ENCODE measurements at regions not wholly inside any gene's neighbourhood (a gene's known extent, or its start where the extent isn't known, plus 50 kb on each side); places are given as distances from the start of the nearest gene placed in this dataset.

DNA sequence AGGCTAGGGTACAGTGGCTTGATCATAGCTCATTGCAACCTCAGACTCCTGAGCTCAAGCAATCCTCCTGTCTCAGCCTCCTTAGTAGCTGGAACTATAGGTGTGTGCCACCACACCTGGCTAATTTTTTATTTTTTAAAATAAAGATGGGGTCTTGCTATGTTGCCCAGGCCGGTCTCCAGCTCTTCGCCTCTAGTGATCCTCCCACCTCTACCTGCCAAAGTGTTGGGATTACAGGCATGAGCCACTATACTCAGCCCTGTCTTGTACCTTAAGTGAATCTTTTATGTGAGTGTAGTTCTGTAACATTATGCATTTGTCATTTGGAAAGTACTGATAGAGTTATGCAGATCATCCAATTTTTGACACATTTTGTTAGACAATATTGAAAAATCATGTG, 66.9 kb upstream of the C15orf39 start:
- H2AFZ ChIP-seq = no peak overlapping the region
- TF ChIP-seq, protein P1, sequence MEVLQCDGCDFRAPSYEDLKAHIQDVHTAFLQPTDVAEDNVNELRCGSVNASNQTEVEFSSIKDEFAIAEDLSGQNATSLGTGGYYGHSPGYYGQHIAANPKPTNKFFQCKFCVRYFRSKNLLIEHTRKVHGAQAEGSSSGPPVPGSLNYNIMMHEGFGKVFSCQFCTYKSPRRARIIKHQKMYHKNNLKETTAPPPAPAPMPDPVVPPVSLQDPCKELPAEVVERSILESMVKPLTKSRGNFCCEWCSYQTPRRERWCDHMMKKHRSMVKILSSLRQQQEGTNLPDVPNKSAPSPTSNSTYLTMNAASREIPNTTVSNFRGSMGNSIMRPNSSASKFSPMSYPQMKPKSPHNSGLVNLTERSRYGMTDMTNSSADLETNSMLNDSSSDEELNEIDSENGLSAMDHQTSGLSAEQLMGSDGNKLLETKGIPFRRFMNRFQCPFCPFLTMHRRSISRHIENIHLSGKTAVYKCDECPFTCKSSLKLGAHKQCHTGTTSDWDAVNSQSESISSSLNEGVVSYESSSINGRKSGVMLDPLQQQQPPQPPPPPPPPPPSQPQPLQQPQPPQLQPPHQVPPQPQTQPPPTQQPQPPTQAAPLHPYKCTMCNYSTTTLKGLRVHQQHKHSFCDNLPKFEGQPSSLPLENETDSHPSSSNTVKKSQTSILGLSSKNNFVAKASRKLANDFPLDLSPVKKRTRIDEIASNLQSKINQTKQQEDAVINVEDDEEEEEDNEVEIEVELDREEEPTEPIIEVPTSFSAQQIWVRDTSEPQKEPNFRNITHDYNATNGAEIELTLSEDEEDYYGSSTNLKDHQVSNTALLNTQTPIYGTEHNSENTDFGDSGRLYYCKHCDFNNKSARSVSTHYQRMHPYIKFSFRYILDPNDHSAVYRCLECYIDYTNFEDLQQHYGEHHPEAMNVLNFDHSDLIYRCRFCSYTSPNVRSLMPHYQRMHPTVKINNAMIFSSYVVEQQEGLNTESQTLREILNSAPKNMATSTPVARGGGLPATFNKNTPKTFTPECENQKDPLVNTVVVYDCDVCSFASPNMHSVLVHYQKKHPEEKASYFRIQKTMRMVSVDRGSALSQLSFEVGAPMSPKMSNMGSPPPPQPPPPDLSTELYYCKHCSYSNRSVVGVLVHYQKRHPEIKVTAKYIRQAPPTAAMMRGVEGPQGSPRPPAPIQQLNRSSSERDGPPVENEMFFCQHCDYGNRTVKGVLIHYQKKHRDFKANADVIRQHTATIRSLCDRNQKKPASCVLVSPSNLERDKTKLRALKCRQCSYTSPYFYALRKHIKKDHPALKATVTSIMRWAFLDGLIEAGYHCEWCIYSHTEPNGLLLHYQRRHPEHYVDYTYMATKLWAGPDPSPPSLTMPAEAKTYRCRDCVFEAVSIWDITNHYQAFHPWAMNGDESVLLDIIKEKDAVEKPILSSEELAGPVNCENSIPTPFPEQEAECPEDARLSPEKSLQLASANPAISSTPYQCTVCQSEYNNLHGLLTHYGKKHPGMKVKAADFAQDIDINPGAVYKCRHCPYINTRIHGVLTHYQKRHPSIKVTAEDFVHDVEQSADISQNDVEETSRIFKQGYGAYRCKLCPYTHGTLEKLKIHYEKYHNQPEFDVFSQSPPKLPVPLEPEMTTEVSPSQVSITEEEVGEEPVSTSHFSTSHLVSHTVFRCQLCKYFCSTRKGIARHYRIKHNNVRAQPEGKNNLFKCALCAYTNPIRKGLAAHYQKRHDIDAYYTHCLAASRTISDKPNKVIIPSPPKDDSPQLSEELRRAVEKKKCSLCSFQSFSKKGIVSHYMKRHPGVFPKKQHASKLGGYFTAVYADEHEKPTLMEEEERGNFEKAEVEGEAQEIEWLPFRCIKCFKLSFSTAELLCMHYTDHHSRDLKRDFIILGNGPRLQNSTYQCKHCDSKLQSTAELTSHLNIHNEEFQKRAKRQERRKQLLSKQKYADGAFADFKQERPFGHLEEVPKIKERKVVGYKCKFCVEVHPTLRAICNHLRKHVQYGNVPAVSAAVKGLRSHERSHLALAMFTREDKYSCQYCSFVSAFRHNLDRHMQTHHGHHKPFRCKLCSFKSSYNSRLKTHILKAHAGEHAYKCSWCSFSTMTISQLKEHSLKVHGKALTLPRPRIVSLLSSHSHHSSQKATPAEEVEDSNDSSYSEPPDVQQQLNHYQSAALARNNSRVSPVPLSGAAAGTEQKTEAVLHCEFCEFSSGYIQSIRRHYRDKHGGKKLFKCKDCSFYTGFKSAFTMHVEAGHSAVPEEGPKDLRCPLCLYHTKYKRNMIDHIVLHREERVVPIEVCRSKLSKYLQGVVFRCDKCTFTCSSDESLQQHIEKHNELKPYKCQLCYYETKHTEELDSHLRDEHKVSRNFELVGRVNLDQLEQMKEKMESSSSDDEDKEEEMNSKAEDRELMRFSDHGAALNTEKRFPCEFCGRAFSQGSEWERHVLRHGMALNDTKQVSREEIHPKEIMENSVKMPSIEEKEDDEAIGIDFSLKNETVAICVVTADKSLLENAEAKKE (CRISPR knock-in tag; IDR thresholded peaks at IDR 0.05) = no peak
- TF ChIP-seq ZNF114 (CRISPR knock-in tag; IDR thresholded peaks at IDR 0.05) (no peak), POLR2AphosphoS5 (IDR thresholded peaks at IDR 0.05; ENCODE audit: low read depth) (no peak), JUNB (IDR thresholded peaks at IDR 0.05; ENCODE audit: unreplicated experiment) (no peak), EZH2phosphoT487 (IDR thresholded peaks at IDR 0.05; ENCODE audit: unreplicated experiment) (no peak), NANOG (IDR thresholded peaks at IDR 0.05; ENCODE audit: borderline replicate concordance) (no peak), ZNF331 (CRISPR knock-in tag; IDR thresholded peaks at IDR 0.05; ENCODE audit: low read depth) (no peak), EZH2 (IDR thresholded peaks at IDR 0.05; ENCODE audit: low read depth, unreplicated experiment) (no peak), CREB1 (CRISPR knock-in tag; IDR thresholded peaks at IDR 0.05; ENCODE audit: low read depth) (no peak), STAT1 (IDR thresholded peaks at IDR 0.05; ENCODE audit: unreplicated experiment) (no peak)
- TF ChIP-seq, protein P2, sequence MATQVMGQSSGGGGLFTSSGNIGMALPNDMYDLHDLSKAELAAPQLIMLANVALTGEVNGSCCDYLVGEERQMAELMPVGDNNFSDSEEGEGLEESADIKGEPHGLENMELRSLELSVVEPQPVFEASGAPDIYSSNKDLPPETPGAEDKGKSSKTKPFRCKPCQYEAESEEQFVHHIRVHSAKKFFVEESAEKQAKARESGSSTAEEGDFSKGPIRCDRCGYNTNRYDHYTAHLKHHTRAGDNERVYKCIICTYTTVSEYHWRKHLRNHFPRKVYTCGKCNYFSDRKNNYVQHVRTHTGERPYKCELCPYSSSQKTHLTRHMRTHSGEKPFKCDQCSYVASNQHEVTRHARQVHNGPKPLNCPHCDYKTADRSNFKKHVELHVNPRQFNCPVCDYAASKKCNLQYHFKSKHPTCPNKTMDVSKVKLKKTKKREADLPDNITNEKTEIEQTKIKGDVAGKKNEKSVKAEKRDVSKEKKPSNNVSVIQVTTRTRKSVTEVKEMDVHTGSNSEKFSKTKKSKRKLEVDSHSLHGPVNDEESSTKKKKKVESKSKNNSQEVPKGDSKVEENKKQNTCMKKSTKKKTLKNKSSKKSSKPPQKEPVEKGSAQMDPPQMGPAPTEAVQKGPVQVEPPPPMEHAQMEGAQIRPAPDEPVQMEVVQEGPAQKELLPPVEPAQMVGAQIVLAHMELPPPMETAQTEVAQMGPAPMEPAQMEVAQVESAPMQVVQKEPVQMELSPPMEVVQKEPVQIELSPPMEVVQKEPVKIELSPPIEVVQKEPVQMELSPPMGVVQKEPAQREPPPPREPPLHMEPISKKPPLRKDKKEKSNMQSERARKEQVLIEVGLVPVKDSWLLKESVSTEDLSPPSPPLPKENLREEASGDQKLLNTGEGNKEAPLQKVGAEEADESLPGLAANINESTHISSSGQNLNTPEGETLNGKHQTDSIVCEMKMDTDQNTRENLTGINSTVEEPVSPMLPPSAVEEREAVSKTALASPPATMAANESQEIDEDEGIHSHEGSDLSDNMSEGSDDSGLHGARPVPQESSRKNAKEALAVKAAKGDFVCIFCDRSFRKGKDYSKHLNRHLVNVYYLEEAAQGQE (IDR thresholded peaks at IDR 0.05; ENCODE audit: unreplicated experiment) = no peak
- TF ChIP-seq, protein P3, sequence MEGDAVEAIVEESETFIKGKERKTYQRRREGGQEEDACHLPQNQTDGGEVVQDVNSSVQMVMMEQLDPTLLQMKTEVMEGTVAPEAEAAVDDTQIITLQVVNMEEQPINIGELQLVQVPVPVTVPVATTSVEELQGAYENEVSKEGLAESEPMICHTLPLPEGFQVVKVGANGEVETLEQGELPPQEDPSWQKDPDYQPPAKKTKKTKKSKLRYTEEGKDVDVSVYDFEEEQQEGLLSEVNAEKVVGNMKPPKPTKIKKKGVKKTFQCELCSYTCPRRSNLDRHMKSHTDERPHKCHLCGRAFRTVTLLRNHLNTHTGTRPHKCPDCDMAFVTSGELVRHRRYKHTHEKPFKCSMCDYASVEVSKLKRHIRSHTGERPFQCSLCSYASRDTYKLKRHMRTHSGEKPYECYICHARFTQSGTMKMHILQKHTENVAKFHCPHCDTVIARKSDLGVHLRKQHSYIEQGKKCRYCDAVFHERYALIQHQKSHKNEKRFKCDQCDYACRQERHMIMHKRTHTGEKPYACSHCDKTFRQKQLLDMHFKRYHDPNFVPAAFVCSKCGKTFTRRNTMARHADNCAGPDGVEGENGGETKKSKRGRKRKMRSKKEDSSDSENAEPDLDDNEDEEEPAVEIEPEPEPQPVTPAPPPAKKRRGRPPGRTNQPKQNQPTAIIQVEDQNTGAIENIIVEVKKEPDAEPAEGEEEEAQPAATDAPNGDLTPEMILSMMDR (conservative IDR thresholded peaks at IDR 0.05; ENCODE audit: low read depth in 2 of 2) = no peak
- TF ChIP-seq, protein P4, sequence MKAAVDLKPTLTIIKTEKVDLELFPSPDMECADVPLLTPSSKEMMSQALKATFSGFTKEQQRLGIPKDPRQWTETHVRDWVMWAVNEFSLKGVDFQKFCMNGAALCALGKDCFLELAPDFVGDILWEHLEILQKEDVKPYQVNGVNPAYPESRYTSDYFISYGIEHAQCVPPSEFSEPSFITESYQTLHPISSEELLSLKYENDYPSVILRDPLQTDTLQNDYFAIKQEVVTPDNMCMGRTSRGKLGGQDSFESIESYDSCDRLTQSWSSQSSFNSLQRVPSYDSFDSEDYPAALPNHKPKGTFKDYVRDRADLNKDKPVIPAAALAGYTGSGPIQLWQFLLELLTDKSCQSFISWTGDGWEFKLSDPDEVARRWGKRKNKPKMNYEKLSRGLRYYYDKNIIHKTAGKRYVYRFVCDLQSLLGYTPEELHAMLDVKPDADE (IDR thresholded peaks at IDR 0.05) = no peak
- H3K27me3 ChIP-seq (ENCODE audit: insufficient read depth) = no peaks in the 10 kb centered on the region
- no peaks in the 10 kb centered on the region for H4K20me1 ChIP-seq (replicated peaks; ENCODE audit: insufficient read depth)
- no peak overlapping the region for H3K4me3 ChIP-seq
- H3K4me2 ChIP-seq = no peak overlapping the region
- no peaks in the 10 kb centered on the region for H3K36me3 ChIP-seq (ENCODE audit: insufficient read depth)
- no peak overlapping the region for H3K27ac ChIP-seq (ENCODE audit: low read depth)
- Mint-ChIP-seq H3K4me1 (peaks cover 5% of the 10 kb centered on the region; the same call in 2 of the 3 replicates), H3K27ac (no peak overlapping the region), H3K4me3 (no peak overlapping the region), H3K27me3 (ENCODE audit: insufficient read depth, low read depth, poor library complexity) (peaks cover 6% of the 10 kb centered on the region), H3K9me3 (peaks cover 7% of the 10 kb centered on the region; the same call in 1 of the 3 replicates), H3K36me3 (ENCODE audit: low read depth) (peaks cover 4% of the 10 kb centered on the region; the same call in 1 of the 3 replicates)
- no peaks in the 10 kb centered on the region for H3K9me2 ChIP-seq (ENCODE audit: insufficient read depth)
- no peaks in the 10 kb centered on the region for H3K4me1 ChIP-seq (ENCODE audit: insufficient read depth)
- no peak for ATAC-seq
- H3F3A ChIP-seq (replicated peaks; ENCODE audit: low read depth) = no peaks in the 10 kb centered on the region
- DNase-seq (ENCODE audit: low spot score) = no peak
- H3K79me2 ChIP-seq (replicated peaks; ENCODE audit: insufficient read depth) = no peaks in the 10 kb centered on the region
